Motor neuron (in vitro differentiated cells): ENCODE measurements at regions not wholly inside any gene's neighbourhood (a gene's known extent, or its start where the extent isn't known, plus 50 kb on each side); places are given as distances from the start of the nearest gene placed in this dataset.

Experiments used
- ATAC-seq, 8 experiments: fragments of 200-7000 bp; cut with Tn5 transposase; replicated peaks in 6 of 8; 2 replicates each; pipeline ENCODE4 v1.8.0; 2021; ENCODE audit warnings: mild to moderate bottlenecking in 8 of 8, moderate library complexity in 8 of 8
- H3K27ac ChIP-seq, 2 donors: fragments of 250-450 bp; sonication (Bioruptor Pico); 2 replicates each; pipeline ENCODE4 v1.9.0; 2021; ENCODE audit warnings: antibody characterized with exemption in 2 of 2, mild to moderate bottlenecking in 2 of 2, moderate library complexity in 1 of 2
- H3K4me1 ChIP-seq, 2 donors: fragments of 250-450 bp; sonication (Bioruptor Pico); replicated peaks in 1 of 2; 2 replicates each; pipeline ENCODE4 v1.6.1; 2021; ENCODE audit warnings: antibody characterized with exemption in 2 of 2, mild to moderate bottlenecking in 2 of 2, moderate library complexity in 1 of 2
- H3K4me3 ChIP-seq, 5 donors: fragments of 250-450 bp; sonication (Bioruptor Pico); 2 replicates each; pipeline ENCODE4 v1.9.0; 2021; ENCODE audit warnings: antibody characterized with exemption in 5 of 5, mild to moderate bottlenecking in 5 of 5, moderate library complexity in 4 of 5
- WGBS, 10 experiments: fragments of 450-650 bp; shearing (Covaris generic); methylation state at CpG; one replicate each; pipeline ENCODE4 v1.0.0; 2022; 5-methylcytosine and 5-hydroxymethylcytosine counted together
- in situ Hi-C, 9 experiments: fragments of 400-800 bp; cut with MboI; loops; one replicate each; pipeline ENCODE4 v1.15.0; 2021; ENCODE audit warnings: low sequenced_read_pairs in 9 of 9, low pct_unique_long_range_greater_than_20kb in 2 of 9; ENCODE audit not compliant: unreplicated experiment in 9 of 9

- Histone ChIP-seq H3K4me1 (peaks cover 0 to 6% of the 10 kb centered on the region in 2 donors), H3K27ac (no peak overlapping the region), H3K4me3 (no peak overlapping the region)
- peak in 2 of 8 experiments; percentile 21 to 60 for ATAC-seq
- WGBS, 10 experiments: 80 to 100% (median 91%) methylated on average over 1 of the region's 1 CpG
- in situ Hi-C loops: no loop called here
Observed at GRCh38 chr2:145034511-145034910, 514.6 kb upstream of the ZEB2 start.

GRCh38 chr2:145033438-145033837 lies 513.5 kb upstream of the ZEB2 start:
- ATAC-seq: no peak
- WGBS, 10 experiments: 83 to 100% (median 100%) methylated on average over 1 of the region's 1 CpG; no CpG with 5 or more reads in 3 of the 10 experiments
- in situ Hi-C loops: no loop called here
- Histone ChIP-seq H3K27ac (no peak overlapping the region), H3K4me1 (peaks cover 0 to 7% of the 10 kb centered on the region in 2 donors), H3K4me3 (no peak overlapping the region)

GRCh38 chr2:145032791-145033190 lies 512.9 kb upstream of the ZEB2 start:
- Histone ChIP-seq H3K27ac (no peak overlapping the region), H3K4me3 (no peak overlapping the region), H3K4me1 (peaks cover 0 to 7% of the 10 kb centered on the region in 2 donors)
- ATAC-seq: no peak
- in situ Hi-C loops: no loop called here
- WGBS, 10 experiments: 69 to 94% (median 86%) methylated on average over 1 to 2 of the region's 2 CpGs; no CpG with 5 or more reads in 1 of the 10 experiments

- no peak overlapping the region for H3K27ac ChIP-seq
- no peak overlapping the region for H3K4me3 ChIP-seq
- in situ Hi-C loops: no loop called here
- no peak for ATAC-seq
- H3K4me1 ChIP-seq: peaks cover 0 to 7% of the 10 kb centered on the region in 2 donors
- 68 to 100% (median 77%) methylated on average over 2 to 3 of the region's 3 CpGs; no CpG with 5 or more reads in 3 of the 10 experiments for WGBS, 10 experiments
Observed at GRCh38 chr2:145029873-145030272, 510.0 kb upstream of the ZEB2 start.

GRCh38 chr2:145029081-145029480 lies 509.2 kb upstream of the ZEB2 start:
- Histone ChIP-seq H3K4me1 (peaks cover 0 to 7% of the 10 kb centered on the region in 2 donors), H3K27ac (no peak overlapping the region), H3K4me3 (no peak overlapping the region)
- WGBS, 10 experiments: 77 to 100% (median 95%) methylated on average over 2 to 5 of the region's 5 CpGs
- in situ Hi-C loops: no loop called here
- ATAC-seq: no peak

GRCh38 chr2:145028101-145028920 lies 508.4 kb upstream of the ZEB2 start:
- no peak overlapping the region for H3K27ac ChIP-seq
- H3K4me1 ChIP-seq: peaks cover 0 to 7% of the 10 kb centered on the region in 2 donors
- ATAC-seq: peak in 1 of 8 experiments; percentile 86
- in situ Hi-C loops: no loop called here
- WGBS, 10 experiments: 42 to 92% (median 86%) methylated on average over 1 to 8 of the region's 8 CpGs; no CpG with 5 or more reads in 1 of the 10 experiments
- H3K4me3 ChIP-seq: no peak overlapping the region

GRCh38 chr2:145026456-145027455 lies 506.8 kb upstream of the ZEB2 start:
- ATAC-seq: no peak
- H3K27ac ChIP-seq: no peak overlapping the region
- in situ Hi-C loops: no loop called here
- peaks cover 0 to 7% of the 10 kb centered on the region in 2 donors for H3K4me1 ChIP-seq
- no peak overlapping the region for H3K4me3 ChIP-seq
- WGBS, 10 experiments: 70 to 100% (median 91%) methylated on average over 2 to 13 of the region's 13 CpGs

GRCh38 chr2:145025382-145025781 lies 505.5 kb upstream of the ZEB2 start:
- ATAC-seq: no peak
- Histone ChIP-seq H3K27ac (no peak overlapping the region), H3K4me3 (no peak overlapping the region), H3K4me1 (peaks cover 0 to 7% of the 10 kb centered on the region in 2 donors)
- in situ Hi-C loops: no loop called here
- 67 to 100% (median 96%) methylated on average over 1 of the region's 1 CpG; no CpG with 5 or more reads in 6 of the 10 experiments for WGBS, 10 experiments

- no peak overlapping the region for H3K27ac ChIP-seq
- no peaks in the 10 kb centered on the region for H3K4me1 ChIP-seq
- in situ Hi-C loops: no loop called here
- no peak overlapping the region for H3K4me3 ChIP-seq
- 50 to 100% (median 92%) methylated on average over 2 to 3 of the region's 3 CpGs; no CpG with 5 or more reads in 2 of the 10 experiments for WGBS, 10 experiments
- ATAC-seq: no peak
Observed at GRCh38 chr2:145023334-145023934, 503.5 kb upstream of the ZEB2 start.

GRCh38 chr2:145022666-145023333 lies 502.9 kb upstream of the ZEB2 start:
- no peak overlapping the region for H3K4me3 ChIP-seq
- 6 to 100% (median 83%) methylated on average over 2 to 5 of the region's 5 CpGs for WGBS, 10 experiments
- H3K27ac ChIP-seq: no peak overlapping the region
- in situ Hi-C loops: no loop called here
- ATAC-seq: peak in 3 of 8 experiments; percentile 50 to 80 (median 60)
- no peaks in the 10 kb centered on the region for H3K4me1 ChIP-seq

- Histone ChIP-seq H3K4me1 (no peaks in the 10 kb centered on the region), H3K27ac (no peak overlapping the region), H3K4me3 (no peak overlapping the region)
- ATAC-seq: peak in 3 of 8 experiments; percentile 76 to 82 (median 80)
- 8 to 100% (median 69%) methylated on average over 1 to 2 of the region's 2 CpGs for WGBS, 10 experiments
- in situ Hi-C loops: no loop called here
Observed at GRCh38 chr2:145021962-145022665, 502.2 kb upstream of the ZEB2 start.

GRCh38 chr2:145020694-145021093 lies 500.8 kb upstream of the ZEB2 start:
- Histone ChIP-seq H3K4me3 (no peak overlapping the region), H3K27ac (no peak overlapping the region), H3K4me1 (no peaks in the 10 kb centered on the region)
- 83 to 100% (median 97%) methylated on average over 2 to 3 of the region's 3 CpGs for WGBS, 10 experiments
- ATAC-seq: no peak
- in situ Hi-C loops: no loop called here
